Psoas muscle (tissue), 7 donors: ENCODE measurements at regions not wholly inside any gene's neighbourhood (a gene's known extent, or its start where the extent isn't known, plus 50 kb on each side); places are given as distances from the start of the nearest gene placed in this dataset.
A peak's percentile ranks its signal among the peaks of the same experiment; 100 is the strongest.

ENCODE experiments used
- ATAC-seq, 4 donors: fragments of 200-7000 bp; cut with Tn5 transposase; one replicate each; pipeline ENCODE4 v1.9.1; 2020; ENCODE audit warnings: moderate library complexity in 3 of 4, mild to moderate bottlenecking in 2 of 4
- DNase-seq, 2 donors: peaks; one replicate each; pipeline ENCODE4 v3.0.0-alpha.2; 2020
- H3K27ac ChIP-seq: fragments of 200-600 bp; one replicate; pipeline ENCODE4 v1.8.0; 2022
- H3K27me3 ChIP-seq, 3 donors: fragments of 200-600 bp in 1 of 3; one replicate each; pipeline versions ENCODE4 v1.6.1 to v1.8.0; 2013 to 2022; ENCODE audit warnings: low read length in 2 of 3, mild to moderate bottlenecking in 2 of 3, moderate library complexity in 1 of 3; ENCODE audit not compliant: insufficient read depth in 3 of 3
- H3K36me3 ChIP-seq, 2 donors: fragments of 200-600 bp in 1 of 2; one replicate each; pipeline versions ENCODE4 v1.6.1 to v1.8.0; 2013 to 2022; ENCODE audit warnings: low read depth in 1 of 2, mild to moderate bottlenecking in 1 of 2, moderate library complexity in 1 of 2; ENCODE audit not compliant: insufficient read depth in 1 of 2
- H3K4me1 ChIP-seq: fragments of 200-600 bp; one replicate; pipeline ENCODE4 v1.8.0; 2022
- H3K4me3 ChIP-seq: fragments of 200-600 bp; one replicate; pipeline ENCODE4 v1.8.0; 2022; ENCODE audit warnings: mild to moderate bottlenecking
- H3K9me3 ChIP-seq: fragments of 200-600 bp; one replicate; pipeline ENCODE4 v1.8.0; 2022
- WGBS, 3 donors: extraction: QIAGEN DNeasy Blood & Tissue Kit; methylation state at CpG; one replicate each; pipeline versions ENCODE4 v1.1.6 to v1.1.7; 2013; 5-methylcytosine and 5-hydroxymethylcytosine counted together
- intact Hi-C, 2 donors: fragments of 100-400 bp; cut with DNase I; formaldehyde crosslinking; loops; one replicate each; pipeline versions ENCODE4 v1.11.0 to v1.14.2; 2022
- TF ChIP-seq, protein P1 (sequence below): fragments of 200-600 bp; IDR thresholded peaks from one replicate; pipeline ENCODE4 v1.8.0; 2022; ENCODE audit warnings: antibody characterized with exemption
- donor health status: healthy with polysubstance abuse.
- donor health status: DM: no; HTN: no; CAD: no; lungs with moderate emphysema.
- donor health status: Bipolar disorder and iron deficiency.
- donor health status: healthy.
- donor health status: DM: yes; HTN: yes; CAD: no.
- donor health status: DM: no; HTN: no; CAD: no.
- donor health status: DM: yes; HTN: yes; CAD: no.

DNA sequence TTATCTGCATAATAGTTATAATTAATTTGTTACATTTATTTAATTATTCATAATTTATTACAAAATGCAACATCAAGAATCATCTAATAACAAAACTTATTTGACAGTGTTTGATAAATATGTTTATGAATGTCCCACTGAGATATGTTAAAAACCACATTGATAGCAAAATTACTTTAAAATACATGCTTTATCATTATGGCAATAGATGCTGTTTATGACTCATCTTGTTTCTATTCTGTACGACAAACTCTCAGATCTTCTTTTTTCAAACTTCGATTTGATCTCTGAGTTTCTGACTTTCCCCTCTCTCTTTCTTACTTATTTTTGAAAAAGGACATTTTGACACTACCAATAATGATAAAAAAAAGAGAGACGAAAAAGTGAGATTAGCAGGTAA, 56.8 kb upstream of the LRRK2 start:
- H3K27me3 ChIP-seq = no peaks in the 10 kb centered on the region
- 63 to 82% (median 82%) methylated on average over 3 of the region's 3 CpGs for WGBS, 3 donors
- H3K4me3 ChIP-seq = no peak overlapping the region
- H3K36me3 ChIP-seq = no peaks in the 10 kb centered on the region
- H3K27ac ChIP-seq = no peak overlapping the region
- no peaks in the 10 kb centered on the region for H3K4me1 ChIP-seq
- TF ChIP-seq, protein P1, sequence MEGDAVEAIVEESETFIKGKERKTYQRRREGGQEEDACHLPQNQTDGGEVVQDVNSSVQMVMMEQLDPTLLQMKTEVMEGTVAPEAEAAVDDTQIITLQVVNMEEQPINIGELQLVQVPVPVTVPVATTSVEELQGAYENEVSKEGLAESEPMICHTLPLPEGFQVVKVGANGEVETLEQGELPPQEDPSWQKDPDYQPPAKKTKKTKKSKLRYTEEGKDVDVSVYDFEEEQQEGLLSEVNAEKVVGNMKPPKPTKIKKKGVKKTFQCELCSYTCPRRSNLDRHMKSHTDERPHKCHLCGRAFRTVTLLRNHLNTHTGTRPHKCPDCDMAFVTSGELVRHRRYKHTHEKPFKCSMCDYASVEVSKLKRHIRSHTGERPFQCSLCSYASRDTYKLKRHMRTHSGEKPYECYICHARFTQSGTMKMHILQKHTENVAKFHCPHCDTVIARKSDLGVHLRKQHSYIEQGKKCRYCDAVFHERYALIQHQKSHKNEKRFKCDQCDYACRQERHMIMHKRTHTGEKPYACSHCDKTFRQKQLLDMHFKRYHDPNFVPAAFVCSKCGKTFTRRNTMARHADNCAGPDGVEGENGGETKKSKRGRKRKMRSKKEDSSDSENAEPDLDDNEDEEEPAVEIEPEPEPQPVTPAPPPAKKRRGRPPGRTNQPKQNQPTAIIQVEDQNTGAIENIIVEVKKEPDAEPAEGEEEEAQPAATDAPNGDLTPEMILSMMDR = no peak
- H3K9me3 ChIP-seq = no peaks in the 10 kb centered on the region
- ATAC-seq (no peak), DNase-seq (no peak)
- intact Hi-C loops = no loop called here

DNA sequence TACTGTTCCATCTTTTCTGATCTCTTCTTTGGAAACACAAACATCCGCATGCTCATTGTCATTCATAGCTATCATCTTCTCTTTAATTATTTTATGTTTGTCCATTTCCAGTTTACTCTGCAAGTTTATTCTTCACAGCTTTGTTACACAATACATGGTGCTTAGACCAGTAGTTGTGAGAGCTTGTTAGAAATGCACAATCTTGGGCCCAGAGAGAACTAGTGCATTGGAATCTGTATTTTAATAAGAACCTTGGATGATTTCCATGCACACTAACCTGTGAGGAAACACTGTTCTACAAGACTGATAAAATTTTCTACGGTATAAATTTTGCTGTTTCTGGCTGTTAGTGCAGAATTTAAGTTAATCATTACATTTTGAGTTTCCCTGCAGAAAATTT, 59.3 kb upstream of the SLC2A13 start:
- Histone ChIP-seq H3K4me1 (no peaks in the 10 kb centered on the region), H3K27me3 (no peaks in the 10 kb centered on the region), H3K9me3 (no peaks in the 10 kb centered on the region), H3K36me3 (no peaks in the 10 kb centered on the region), H3K4me3 (no peak overlapping the region), H3K27ac (no peak overlapping the region)
- DNase-seq = no peak
- no peak for ATAC-seq
- TF ChIP-seq, protein P1 = no peak
- intact Hi-C loops = no loop called here
- 67 to 97% (median 96%) methylated on average over 2 of the region's 2 CpGs for WGBS, 3 donors

DNA sequence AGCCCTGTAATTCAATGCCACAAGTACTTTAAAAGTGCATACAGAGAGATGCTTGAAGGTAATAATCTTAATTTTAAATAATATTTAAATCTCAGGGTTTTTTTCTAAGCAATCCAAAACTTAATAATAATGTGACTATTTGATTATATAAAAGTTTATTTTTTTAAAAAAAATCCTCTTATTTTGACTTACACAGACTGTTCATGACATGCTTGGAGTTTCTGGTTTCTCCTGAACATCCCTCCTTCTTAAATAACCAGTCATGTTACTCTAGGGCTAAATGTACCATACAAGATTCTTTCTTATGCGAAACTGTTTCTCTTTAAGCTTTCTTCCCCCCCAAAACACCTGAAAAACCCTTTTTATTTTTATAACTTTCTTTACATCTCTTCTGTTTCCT, 58.2 kb upstream of the SLC2A13 start:
- Histone ChIP-seq H3K27me3 (no peaks in the 10 kb centered on the region), H3K36me3 (no peaks in the 10 kb centered on the region), H3K9me3 (no peaks in the 10 kb centered on the region), H3K27ac (no peak overlapping the region), H3K4me3 (no peak overlapping the region), H3K4me1 (no peaks in the 10 kb centered on the region)
- intact Hi-C loops = no loop called here
- TF ChIP-seq, protein P1 = no peak
- ATAC-seq (no peak), DNase-seq (no peak)
- 63 to 79% (median 69%) methylated on average over 1 of the region's 1 CpG for WGBS, 3 donors

- intact Hi-C loops = no loop called here
- H3K4me3 ChIP-seq = no peak overlapping the region
- no peak overlapping the region for H3K27ac ChIP-seq
- TF ChIP-seq, protein P1 = no peak
- WGBS, 3 donors = 94 to 100% (median 95%) methylated on average over 1 of the region's 1 CpG
- ATAC-seq = no peak
- no peaks in the 10 kb centered on the region for H3K36me3 ChIP-seq
- no peaks in the 10 kb centered on the region for H3K9me3 ChIP-seq
- H3K4me1 ChIP-seq = no peaks in the 10 kb centered on the region
- H3K27me3 ChIP-seq = no peaks in the 10 kb centered on the region
- DNase-seq = no peak
Measured at GRCh38 chr12:40162033-40162432, 56.2 kb upstream of the SLC2A13 start.

GRCh38 chr12:40158592-40159111, 52.8 kb upstream of the SLC2A13 start:
- H3K4me1 ChIP-seq = no peaks in the 10 kb centered on the region
- TF ChIP-seq, protein P1 = no peak
- DNase-seq = no peak
- no peak overlapping the region for H3K27ac ChIP-seq
- H3K9me3 ChIP-seq = no peaks in the 10 kb centered on the region
- H3K27me3 ChIP-seq = no peaks in the 10 kb centered on the region
- WGBS, 3 donors = 90 to 94% (median 93%) methylated on average over 1 of the region's 1 CpG
- peak in 2 of 4 donors; percentile 78 to 82 for ATAC-seq
- intact Hi-C loops = loop anchor here (10.0 kb wide), 2 partner anchors 66 to 156 kb away; partner anchors contain the start of gene LRRK2 (in 1 of the 2)
- H3K36me3 ChIP-seq = no peaks in the 10 kb centered on the region
- no peak overlapping the region for H3K4me3 ChIP-seq
